ENCODE measurements at regions not wholly inside any gene's neighbourhood (a gene's known extent, or its start where the extent isn't known, plus 50 kb on each side); places are given as distances from the start of the nearest gene placed in this dataset.

DNA sequence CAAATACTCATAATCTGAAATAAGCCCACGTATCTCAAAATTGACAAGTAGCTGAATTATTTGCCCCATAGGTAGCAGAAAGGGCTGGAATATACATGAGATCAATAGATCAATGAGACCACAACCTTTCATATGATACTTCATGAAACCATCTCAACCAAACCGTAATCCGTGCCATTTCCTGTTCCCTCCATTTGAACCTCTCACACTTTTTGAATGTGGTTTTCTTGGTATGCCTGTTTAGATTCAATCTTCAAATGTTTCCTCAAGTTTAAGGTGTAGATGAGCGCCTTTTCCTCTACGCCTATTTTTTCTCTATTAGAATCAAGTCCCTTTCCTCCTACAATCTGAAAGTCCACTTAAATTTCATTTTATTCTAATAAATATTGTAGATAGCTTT, 805.5 kb downstream of the EFNA5 start:
- TF ChIP-seq, protein P1, sequence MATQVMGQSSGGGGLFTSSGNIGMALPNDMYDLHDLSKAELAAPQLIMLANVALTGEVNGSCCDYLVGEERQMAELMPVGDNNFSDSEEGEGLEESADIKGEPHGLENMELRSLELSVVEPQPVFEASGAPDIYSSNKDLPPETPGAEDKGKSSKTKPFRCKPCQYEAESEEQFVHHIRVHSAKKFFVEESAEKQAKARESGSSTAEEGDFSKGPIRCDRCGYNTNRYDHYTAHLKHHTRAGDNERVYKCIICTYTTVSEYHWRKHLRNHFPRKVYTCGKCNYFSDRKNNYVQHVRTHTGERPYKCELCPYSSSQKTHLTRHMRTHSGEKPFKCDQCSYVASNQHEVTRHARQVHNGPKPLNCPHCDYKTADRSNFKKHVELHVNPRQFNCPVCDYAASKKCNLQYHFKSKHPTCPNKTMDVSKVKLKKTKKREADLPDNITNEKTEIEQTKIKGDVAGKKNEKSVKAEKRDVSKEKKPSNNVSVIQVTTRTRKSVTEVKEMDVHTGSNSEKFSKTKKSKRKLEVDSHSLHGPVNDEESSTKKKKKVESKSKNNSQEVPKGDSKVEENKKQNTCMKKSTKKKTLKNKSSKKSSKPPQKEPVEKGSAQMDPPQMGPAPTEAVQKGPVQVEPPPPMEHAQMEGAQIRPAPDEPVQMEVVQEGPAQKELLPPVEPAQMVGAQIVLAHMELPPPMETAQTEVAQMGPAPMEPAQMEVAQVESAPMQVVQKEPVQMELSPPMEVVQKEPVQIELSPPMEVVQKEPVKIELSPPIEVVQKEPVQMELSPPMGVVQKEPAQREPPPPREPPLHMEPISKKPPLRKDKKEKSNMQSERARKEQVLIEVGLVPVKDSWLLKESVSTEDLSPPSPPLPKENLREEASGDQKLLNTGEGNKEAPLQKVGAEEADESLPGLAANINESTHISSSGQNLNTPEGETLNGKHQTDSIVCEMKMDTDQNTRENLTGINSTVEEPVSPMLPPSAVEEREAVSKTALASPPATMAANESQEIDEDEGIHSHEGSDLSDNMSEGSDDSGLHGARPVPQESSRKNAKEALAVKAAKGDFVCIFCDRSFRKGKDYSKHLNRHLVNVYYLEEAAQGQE (IDR thresholded peaks at IDR 0.05; ENCODE audit: low read depth) = no peak
- TF ChIP-seq FOXM1 (IDR thresholded peaks at IDR 0.05; ENCODE audit: borderline replicate concordance, low read depth) (no peak), EP300 (IDR thresholded peaks at IDR 0.05; ENCODE audit: borderline replicate concordance) (no peak), CEBPB (IDR thresholded peaks at IDR 0.05) (no peak), RAD21 (IDR thresholded peaks at IDR 0.05; ENCODE audit: low read depth) (no peak), YY1 (IDR thresholded peaks at IDR 0.05; ENCODE audit: low read depth) (no peak), CREB1 (IDR thresholded peaks at IDR 0.05; ENCODE audit: low read depth) (no peak), ZBTB7A (IDR thresholded peaks at IDR 0.05; ENCODE audit: low read depth) (no peak), NFIC (IDR thresholded peaks at IDR 0.05) (no peak), TAF1 (IDR thresholded peaks at IDR 0.05; ENCODE audit: low read depth) (no peak)
- TF ChIP-seq, protein P2, sequence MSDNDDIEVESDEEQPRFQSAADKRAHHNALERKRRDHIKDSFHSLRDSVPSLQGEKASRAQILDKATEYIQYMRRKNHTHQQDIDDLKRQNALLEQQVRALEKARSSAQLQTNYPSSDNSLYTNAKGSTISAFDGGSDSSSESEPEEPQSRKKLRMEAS (IDR thresholded peaks at IDR 0.05) = no peak
- TF ChIP-seq, protein P3, sequence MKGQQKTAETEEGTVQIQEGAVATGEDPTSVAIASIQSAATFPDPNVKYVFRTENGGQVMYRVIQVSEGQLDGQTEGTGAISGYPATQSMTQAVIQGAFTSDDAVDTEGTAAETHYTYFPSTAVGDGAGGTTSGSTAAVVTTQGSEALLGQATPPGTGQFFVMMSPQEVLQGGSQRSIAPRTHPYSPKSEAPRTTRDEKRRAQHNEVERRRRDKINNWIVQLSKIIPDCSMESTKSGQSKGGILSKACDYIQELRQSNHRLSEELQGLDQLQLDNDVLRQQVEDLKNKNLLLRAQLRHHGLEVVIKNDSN (IDR thresholded peaks at IDR 0.05) = no peak
